GM12891 (cell line): ENCODE measurements at regions not wholly inside any gene's neighbourhood (a gene's known extent, or its start where the extent isn't known, plus 50 kb on each side); places are given as distances from the start of the nearest gene placed in this dataset.

Experiments used
- POLR2A ChIP-seq: IDR thresholded peaks from 2 replicates; pipeline ENCODE4 v1.6.1; 2011; ENCODE audit warnings: low read depth, low read length, control low read depth
- POLR2AphosphoS5 ChIP-seq: IDR thresholded peaks from 2 replicates; pipeline ENCODE4 v1.6.1; 2011; ENCODE audit warnings: low read depth, low read length, control low read depth

DNA sequence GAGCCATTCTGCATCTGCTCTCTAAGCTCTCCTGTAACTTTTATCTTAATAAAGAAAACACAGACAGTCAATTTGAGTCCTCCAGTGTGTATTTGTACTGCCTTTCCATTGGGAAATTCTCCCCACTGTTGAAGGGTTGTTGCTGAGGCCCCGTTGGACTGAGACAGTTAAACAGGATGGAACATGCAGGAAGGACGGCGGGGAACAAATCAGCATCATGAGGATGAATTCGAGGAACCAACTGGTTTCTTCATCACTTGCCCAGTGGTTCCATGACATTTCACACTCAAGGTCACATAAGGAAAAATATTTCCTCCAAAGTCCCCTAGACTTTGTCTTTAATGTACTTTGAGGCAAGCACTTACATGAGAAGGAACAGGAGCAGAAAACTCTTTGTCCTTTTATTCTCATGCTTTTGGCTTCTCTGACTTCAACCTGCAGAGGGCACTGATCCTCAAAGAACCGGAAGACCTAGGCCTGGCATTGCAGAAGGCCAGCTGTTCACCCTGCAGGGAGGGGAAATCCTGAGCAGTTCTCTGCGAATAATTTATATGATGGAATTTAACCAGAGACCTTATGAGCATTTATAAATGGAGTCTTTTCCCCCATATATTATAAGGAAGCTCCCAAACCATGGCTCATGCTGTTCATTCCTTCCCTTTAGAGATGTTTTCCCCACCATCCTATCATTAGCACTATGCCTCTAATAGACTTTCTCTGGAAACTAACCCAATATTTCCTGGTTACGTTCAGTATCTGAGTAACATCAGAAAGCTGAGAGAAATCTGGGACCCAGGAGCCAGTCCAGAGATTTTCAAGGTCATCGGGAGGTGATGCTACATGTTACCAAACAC is 55.2 kb upstream of the ADGRF1 start:
- TF ChIP-seq POLR2A (no peak), POLR2AphosphoS5 (no peak)
